ENCODE measurements at regions not wholly inside any gene's neighbourhood (a gene's known extent, or its start where the extent isn't known, plus 50 kb on each side); places are given as distances from the start of the nearest gene placed in this dataset.

- DNase-seq (ENCODE audit: low spot score) = no peak
Measured at GRCh38 chr4:3382251-3382650, 59.5 kb upstream of the HGFAC start.

GRCh38 chr4:3384391-3384770 lies 57.4 kb upstream of the HGFAC start:
- no peak for DNase-seq (ENCODE audit: low spot score)

- no peak for DNase-seq (ENCODE audit: low spot score)
Measured at GRCh38 chr4:3384771-3385710, 56.7 kb upstream of the HGFAC start.

GRCh38 chr4:3385711-3386420 lies 55.9 kb upstream of the HGFAC start:
- DNase-seq (ENCODE audit: low spot score) = no peak

GRCh38 chr4:3386526-3386925 lies 55.2 kb upstream of the HGFAC start:
- DNase-seq (ENCODE audit: low spot score) = no peak

GRCh38 chr4:3387154-3387942 lies 54.4 kb upstream of the HGFAC start:
- no peak for DNase-seq (ENCODE audit: low spot score)

- no peak for DNase-seq (ENCODE audit: low spot score)
Measured at GRCh38 chr4:3387943-3388361, 53.8 kb upstream of the HGFAC start.

GRCh38 chr4:3388471-3389232 lies 53.1 kb upstream of the HGFAC start:
- DNase-seq (ENCODE audit: low spot score) = no peak

GRCh38 chr4:3389233-3390215 lies 52.2 kb upstream of the HGFAC start:
- no peak for DNase-seq (ENCODE audit: low spot score)

- no peak for DNase-seq (ENCODE audit: low spot score)
Measured at GRCh38 chr4:3390288-3390811, 51.4 kb upstream of the HGFAC start.

- DNase-seq (ENCODE audit: low spot score) = no peak
Measured at GRCh38 chr4:3391422-3391821, 50.3 kb upstream of the HGFAC start.

Data from SW480 (cell line).